Progenitor cell of endocrine pancreas (in vitro differentiated cells): ENCODE measurements at regions not wholly inside any gene's neighbourhood (a gene's known extent, or its start where the extent isn't known, plus 50 kb on each side); places are given as distances from the start of the nearest gene placed in this dataset.

Experiments
- DNase-seq: peaks from one replicate; pipeline ENCODE4 v3.0.0; 2021; ENCODE audit warnings: low spot score; ENCODE audit not compliant: unreplicated experiment
- H3K27ac Mint-ChIP-seq: 2 replicates; pipeline ENCODE4 v1.8.0; 2021; ENCODE audit warnings: mild to moderate bottlenecking, moderate library complexity, mixed read lengths
- H3K27me3 Mint-ChIP-seq: 2 replicates; pipeline ENCODE4 v1.8.0; 2021; ENCODE audit warnings: mixed read lengths
- H3K36me3 Mint-ChIP-seq: 2 replicates; pipeline ENCODE4 v1.8.0; 2022; ENCODE audit warnings: mixed read lengths; ENCODE audit not compliant: insufficient read depth
- H3K4me1 Mint-ChIP-seq: 2 replicates; pipeline ENCODE4 v1.8.0; 2021; ENCODE audit warnings: low read depth, mixed read lengths
- H3K4me3 Mint-ChIP-seq: 2 replicates; pipeline ENCODE4 v1.8.0; 2021; ENCODE audit warnings: low read depth, mild to moderate bottlenecking, moderate library complexity, mixed read lengths
- H3K9me3 Mint-ChIP-seq: 2 replicates; pipeline ENCODE4 v1.8.0; 2021; ENCODE audit warnings: low read depth, mixed read lengths
- TF ChIP-seq, protein P1 (sequence below): fragments of 200-600 bp; sonication (generic); IDR thresholded peaks from one replicate; pipeline ENCODE4 v1.5.0; 2021; ENCODE audit warnings: antibody characterized with exemption, mild to moderate bottlenecking; ENCODE audit not compliant: unreplicated experiment

DNA sequence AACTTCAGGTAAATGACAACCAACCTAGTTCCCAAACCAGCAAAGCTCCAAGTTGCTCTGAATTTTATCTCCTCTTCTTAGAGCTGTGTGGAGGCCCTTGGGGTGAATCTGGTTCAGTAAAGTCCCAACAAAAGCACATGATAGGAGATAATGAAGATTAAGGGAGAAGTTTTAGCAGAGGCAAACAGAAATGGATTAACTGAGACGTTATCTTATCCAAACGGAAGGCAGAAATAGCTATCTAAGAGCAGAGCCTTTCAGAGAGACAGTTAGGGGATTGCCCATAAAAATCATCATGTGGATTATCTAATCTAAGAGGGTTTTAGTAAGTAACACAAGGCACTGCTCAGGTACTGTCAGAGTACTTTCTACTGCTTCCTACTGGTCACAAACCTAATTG, 183.9 kb upstream of the ZNF618 start:
- Mint-ChIP-seq H3K9me3 (no peaks in the 10 kb centered on the region), H3K27ac (no peak overlapping the region), H3K4me1 (no peaks in the 10 kb centered on the region), H3K4me3 (no peak overlapping the region), H3K27me3 (peaks cover 42% of the 10 kb centered on the region), H3K36me3 (no peaks in the 10 kb centered on the region)
- DNase-seq: no peak
- TF ChIP-seq, protein P1, sequence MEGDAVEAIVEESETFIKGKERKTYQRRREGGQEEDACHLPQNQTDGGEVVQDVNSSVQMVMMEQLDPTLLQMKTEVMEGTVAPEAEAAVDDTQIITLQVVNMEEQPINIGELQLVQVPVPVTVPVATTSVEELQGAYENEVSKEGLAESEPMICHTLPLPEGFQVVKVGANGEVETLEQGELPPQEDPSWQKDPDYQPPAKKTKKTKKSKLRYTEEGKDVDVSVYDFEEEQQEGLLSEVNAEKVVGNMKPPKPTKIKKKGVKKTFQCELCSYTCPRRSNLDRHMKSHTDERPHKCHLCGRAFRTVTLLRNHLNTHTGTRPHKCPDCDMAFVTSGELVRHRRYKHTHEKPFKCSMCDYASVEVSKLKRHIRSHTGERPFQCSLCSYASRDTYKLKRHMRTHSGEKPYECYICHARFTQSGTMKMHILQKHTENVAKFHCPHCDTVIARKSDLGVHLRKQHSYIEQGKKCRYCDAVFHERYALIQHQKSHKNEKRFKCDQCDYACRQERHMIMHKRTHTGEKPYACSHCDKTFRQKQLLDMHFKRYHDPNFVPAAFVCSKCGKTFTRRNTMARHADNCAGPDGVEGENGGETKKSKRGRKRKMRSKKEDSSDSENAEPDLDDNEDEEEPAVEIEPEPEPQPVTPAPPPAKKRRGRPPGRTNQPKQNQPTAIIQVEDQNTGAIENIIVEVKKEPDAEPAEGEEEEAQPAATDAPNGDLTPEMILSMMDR: no peak

DNA sequence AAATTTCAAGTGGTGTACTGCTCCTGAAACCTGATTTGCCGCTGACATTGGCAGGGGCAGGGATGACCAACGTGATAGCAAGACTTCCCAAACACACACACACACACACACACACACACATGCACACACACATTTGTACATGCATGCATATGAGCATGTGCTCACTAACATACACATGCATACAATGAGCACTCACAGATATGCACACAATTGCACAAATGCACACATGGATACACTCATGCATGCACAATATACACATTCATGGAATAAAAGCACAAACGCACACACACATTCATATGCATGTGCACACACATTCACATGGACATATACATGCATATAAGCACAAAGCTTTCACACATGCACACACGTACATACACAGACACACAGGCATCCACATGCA, 181.2 kb upstream of the ZNF618 start:
- H3K9me3 Mint-ChIP-seq: no peaks in the 10 kb centered on the region
- no peak for DNase-seq
- no peak overlapping the region for H3K27ac Mint-ChIP-seq
- no peaks in the 10 kb centered on the region for H3K4me1 Mint-ChIP-seq
- H3K27me3 Mint-ChIP-seq: peaks cover 16% of the 10 kb centered on the region
- no peaks in the 10 kb centered on the region for H3K36me3 Mint-ChIP-seq
- TF ChIP-seq, protein P1: no peak
- no peak overlapping the region for H3K4me3 Mint-ChIP-seq

DNA sequence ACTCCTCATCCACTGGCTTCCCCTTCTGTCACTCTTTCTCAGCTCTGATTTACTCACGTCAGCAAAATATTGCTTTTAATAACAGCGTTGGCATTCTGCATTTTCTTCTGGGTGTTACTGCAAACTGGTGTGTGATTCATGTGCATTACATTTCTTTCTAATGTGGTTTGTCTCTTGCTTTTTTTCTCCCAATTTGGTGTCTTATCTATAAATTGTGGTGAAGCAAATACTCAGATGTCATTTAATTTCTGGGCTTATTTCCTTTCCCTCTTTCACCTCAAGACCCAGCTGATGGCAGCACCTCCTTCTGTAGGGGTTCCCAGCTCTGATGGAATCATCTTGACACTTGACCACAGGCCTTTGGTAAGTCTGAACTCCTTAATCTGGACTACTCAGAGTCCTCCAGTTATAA, 180.7 kb upstream of the ZNF618 start:
- Mint-ChIP-seq H3K27ac (no peak overlapping the region), H3K4me1 (no peaks in the 10 kb centered on the region), H3K36me3 (no peaks in the 10 kb centered on the region), H3K27me3 (peaks cover 12% of the 10 kb centered on the region), H3K9me3 (no peaks in the 10 kb centered on the region), H3K4me3 (no peak overlapping the region)
- TF ChIP-seq, protein P1: no peak
- DNase-seq: no peak

DNA sequence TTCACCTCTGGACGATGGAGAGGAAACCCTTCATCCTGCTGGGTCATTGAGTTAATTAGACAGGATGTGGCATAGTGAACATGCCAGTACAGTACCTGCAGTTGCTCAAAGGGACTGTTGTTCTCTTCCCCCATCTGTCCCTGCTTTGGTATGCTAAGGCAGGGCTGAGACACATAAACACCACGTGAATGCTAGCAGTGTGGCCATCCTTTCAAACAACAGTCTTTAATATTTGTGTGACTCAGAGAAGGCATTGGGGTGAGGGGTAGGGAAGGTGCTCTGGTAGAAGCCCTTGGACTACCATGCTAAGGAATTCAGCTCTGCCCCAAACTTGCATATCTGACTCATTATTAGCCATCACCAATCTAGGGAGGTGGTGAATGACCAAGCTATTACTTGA, 180.2 kb upstream of the ZNF618 start:
- TF ChIP-seq, protein P1: no peak
- no peak overlapping the region for H3K4me3 Mint-ChIP-seq
- H3K27ac Mint-ChIP-seq: no peak overlapping the region
- no peak for DNase-seq
- H3K4me1 Mint-ChIP-seq: no peaks in the 10 kb centered on the region
- H3K36me3 Mint-ChIP-seq: no peaks in the 10 kb centered on the region
- H3K9me3 Mint-ChIP-seq: no peaks in the 10 kb centered on the region
- peaks cover 8% of the 10 kb centered on the region for H3K27me3 Mint-ChIP-seq

DNA sequence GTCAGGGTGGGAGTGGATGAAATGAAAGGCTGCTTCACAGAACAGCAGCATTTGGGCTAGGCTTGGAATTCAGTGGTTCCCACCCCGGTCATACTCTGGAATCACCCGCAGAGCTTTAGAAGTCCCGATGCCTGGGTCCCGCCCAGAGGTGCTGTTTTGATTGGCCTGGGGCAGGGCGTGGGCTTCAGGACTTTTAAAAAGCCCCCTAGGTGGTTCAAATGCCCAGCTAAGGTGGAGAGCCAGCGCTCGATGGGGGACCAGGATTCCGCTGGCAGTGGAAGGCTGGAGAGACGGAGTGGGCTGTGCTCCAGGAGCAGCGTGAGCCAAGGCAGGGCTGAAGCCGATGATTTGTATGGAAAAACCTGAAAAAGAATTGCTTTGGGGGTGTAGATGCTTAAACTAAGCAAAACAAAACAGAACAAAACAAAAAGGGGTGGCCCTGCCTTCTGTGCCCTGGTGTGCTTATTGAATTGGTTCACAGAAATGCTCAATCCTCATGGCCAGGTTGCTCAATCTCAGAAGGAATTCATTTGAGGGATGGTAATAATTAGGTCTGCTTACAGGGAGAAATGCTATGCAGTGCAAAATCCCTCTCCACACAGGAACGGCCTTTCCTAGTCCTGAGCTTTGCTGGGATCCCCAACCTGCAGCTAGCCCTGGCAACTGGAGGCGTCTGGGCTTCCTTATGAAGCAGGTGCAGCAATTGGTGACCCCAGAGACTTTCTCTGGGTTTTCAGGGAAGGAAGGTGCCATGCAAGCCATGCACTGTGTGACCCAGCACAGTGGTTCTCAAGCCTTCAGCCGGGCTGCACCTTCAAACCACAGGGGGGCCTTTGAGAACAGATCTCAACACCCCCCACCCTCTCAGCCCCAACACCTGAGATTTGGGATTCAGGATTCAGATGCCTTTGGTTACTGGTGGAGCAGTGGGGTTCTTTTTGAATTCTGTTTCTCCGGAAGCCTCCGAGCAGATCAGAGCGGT, 174.0 kb upstream of the ZNF618 start:
- DNase-seq: no peak
- no peak overlapping the region for H3K27ac Mint-ChIP-seq
- H3K4me1 Mint-ChIP-seq: peaks cover 6% of the 10 kb centered on the region
- H3K36me3 Mint-ChIP-seq: no peaks in the 10 kb centered on the region
- TF ChIP-seq, protein P1: no peak
- H3K4me3 Mint-ChIP-seq: no peak overlapping the region
- H3K9me3 Mint-ChIP-seq: peaks cover 3% of the 10 kb centered on the region
- no peaks in the 10 kb centered on the region for H3K27me3 Mint-ChIP-seq
